HFFc6 (cell line): ENCODE measurements at regions not wholly inside any gene's neighbourhood (a gene's known extent, or its start where the extent isn't known, plus 50 kb on each side); places are given as distances from the start of the nearest gene placed in this dataset.

Experiments
- DNase-seq: peaks from one replicate; pipeline ENCODE4 v3.0.0-alpha.2; 2018
- H3K27ac Mint-ChIP-seq: 2 replicates; pipeline ENCODE4 v1.8.0; 2020; ENCODE audit warnings: mild to moderate bottlenecking, mixed read lengths
- H3K27me3 Mint-ChIP-seq: 2 replicates; pipeline ENCODE4 v1.8.0; 2021; ENCODE audit warnings: mild to moderate bottlenecking, moderate library complexity, mixed read lengths; ENCODE audit not compliant: insufficient read depth
- H3K36me3 Mint-ChIP-seq: 2 replicates; pipeline ENCODE4 v1.8.0; 2021; ENCODE audit warnings: low read depth, mixed read lengths
- H3K4me1 Mint-ChIP-seq: 2 replicates; pipeline ENCODE4 v1.8.0; 2020; ENCODE audit warnings: low read depth, mixed read lengths
- H3K4me3 Mint-ChIP-seq: 2 replicates; pipeline ENCODE4 v1.8.0; 2020; ENCODE audit warnings: mild to moderate bottlenecking, moderate library complexity, mixed read lengths
- H3K9me3 Mint-ChIP-seq: 2 replicates; pipeline ENCODE4 v1.8.0; 2020; ENCODE audit warnings: mild to moderate bottlenecking, mixed read lengths
- TF ChIP-seq, protein P1 (sequence below): fragments of 200-600 bp; sonication (generic); IDR thresholded peaks from 2 replicates; pipeline ENCODE4 v1.5.0; 2021; ENCODE audit warnings: antibody characterized with exemption, mild to moderate bottlenecking

- TF ChIP-seq, protein P1, sequence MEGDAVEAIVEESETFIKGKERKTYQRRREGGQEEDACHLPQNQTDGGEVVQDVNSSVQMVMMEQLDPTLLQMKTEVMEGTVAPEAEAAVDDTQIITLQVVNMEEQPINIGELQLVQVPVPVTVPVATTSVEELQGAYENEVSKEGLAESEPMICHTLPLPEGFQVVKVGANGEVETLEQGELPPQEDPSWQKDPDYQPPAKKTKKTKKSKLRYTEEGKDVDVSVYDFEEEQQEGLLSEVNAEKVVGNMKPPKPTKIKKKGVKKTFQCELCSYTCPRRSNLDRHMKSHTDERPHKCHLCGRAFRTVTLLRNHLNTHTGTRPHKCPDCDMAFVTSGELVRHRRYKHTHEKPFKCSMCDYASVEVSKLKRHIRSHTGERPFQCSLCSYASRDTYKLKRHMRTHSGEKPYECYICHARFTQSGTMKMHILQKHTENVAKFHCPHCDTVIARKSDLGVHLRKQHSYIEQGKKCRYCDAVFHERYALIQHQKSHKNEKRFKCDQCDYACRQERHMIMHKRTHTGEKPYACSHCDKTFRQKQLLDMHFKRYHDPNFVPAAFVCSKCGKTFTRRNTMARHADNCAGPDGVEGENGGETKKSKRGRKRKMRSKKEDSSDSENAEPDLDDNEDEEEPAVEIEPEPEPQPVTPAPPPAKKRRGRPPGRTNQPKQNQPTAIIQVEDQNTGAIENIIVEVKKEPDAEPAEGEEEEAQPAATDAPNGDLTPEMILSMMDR, result no peak
- no peak for DNase-seq
- Mint-ChIP-seq H3K9me3 (peaks cover 10% of the 10 kb centered on the region), H3K4me1 (no peaks in the 10 kb centered on the region), H3K4me3 (no peak overlapping the region), H3K27ac (no peak overlapping the region), H3K36me3 (peaks cover 6% of the 10 kb centered on the region; the same call in 1 of the 2 replicates), H3K27me3 (peaks cover 7% of the 10 kb centered on the region; the same call in 1 of the 2 replicates)
Observed at GRCh38 chr14:30820674-30821073, 53.7 kb upstream of the COCH start.

DNA sequence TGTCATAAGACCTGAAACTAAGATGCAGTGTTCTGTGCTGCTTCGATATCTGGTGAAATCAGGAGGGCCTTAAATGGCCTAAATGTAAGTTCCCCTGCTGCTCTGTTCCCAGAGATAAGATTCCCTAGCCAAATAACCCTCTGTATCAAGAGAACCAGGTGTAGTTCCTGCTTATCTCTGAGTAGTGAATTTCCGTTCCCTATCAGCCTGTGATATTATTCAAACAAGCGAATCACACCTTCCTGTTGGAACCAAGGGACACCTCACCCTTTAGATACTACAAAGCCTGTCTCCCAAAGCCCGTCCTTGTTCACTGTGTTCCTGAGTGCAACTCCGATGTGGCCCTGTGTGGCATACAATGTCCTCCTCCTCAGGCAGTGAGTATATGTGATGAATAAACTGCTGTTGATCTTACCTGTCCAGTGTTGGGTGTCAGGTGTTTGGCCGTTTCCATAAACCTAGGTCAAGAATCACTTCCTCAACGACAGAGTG, 52.2 kb upstream of the COCH start:
- H3K4me1 Mint-ChIP-seq, result no peaks in the 10 kb centered on the region
- no peak overlapping the region for H3K27ac Mint-ChIP-seq
- no peak overlapping the region for H3K4me3 Mint-ChIP-seq
- no peak for DNase-seq
- H3K27me3 Mint-ChIP-seq, result peaks cover 5% of the 10 kb centered on the region; the same call in 1 of the 2 replicates
- TF ChIP-seq, protein P1, result no peak
- peaks cover 18% of the 10 kb centered on the region for H3K9me3 Mint-ChIP-seq
- H3K36me3 Mint-ChIP-seq, result peaks cover 10% of the 10 kb centered on the region
